GM12878 (cell line): ENCODE measurements at regions not wholly inside any gene's neighbourhood (a gene's known extent, or its start where the extent isn't known, plus 50 kb on each side); places are given as distances from the start of the nearest gene placed in this dataset.

ENCODE experiments used
- ATAC-seq: fragments of 200-7000 bp; cut with Tn5 transposase; 3 replicates; pipeline ENCODE4 v1.9.1; 2020; ENCODE audit warnings: mild to moderate bottlenecking, moderate library complexity
- BruUV-seq: library from RNA; stranded (reverse); fragments of 400-500 nt; replicated peaks from 2 replicates; lab custom pipeline; 2021; lab: Mats Ljungman, UMichigan
- CTCF ChIA-PET: fragments of 300-600 bp; sonication (Branson Sonifier 250); formaldehyde crosslinking; extraction: SDS; loops from one replicate; lab custom pipeline; 2021; ENCODE audit warnings: inconsistent platforms; lab: Yijun Ruan, JAX
- POLR2A ChIA-PET: fragments of 350-600 bp; formaldehyde crosslinking; extraction: SDS; loops from one replicate; lab custom pipeline; 2021; ENCODE audit warnings: inconsistent platforms; lab: Charles Lee
- RAD21 ChIA-PET: fragments of 300-600 bp; sonication (Branson Sonifier 250); formaldehyde crosslinking; loops from one replicate; lab custom pipeline; 2023; ENCODE audit warnings: antibody characterized with exemption; ENCODE audit not compliant: unreplicated experiment; lab: Charles Lee
- SMC1A ChIA-PET: fragments of 300-600 bp; sonication (Branson Sonifier 250); formaldehyde crosslinking; loops from one replicate; lab custom pipeline; 2023; ENCODE audit not compliant: unreplicated experiment, uncharacterized antibody; lab: Charles Lee
- DNase-seq: peaks from one replicate; pipeline ENCODE4 v3.0.0-alpha.2; 2011; ENCODE audit warnings: low read depth, low spot score
- FAIRE-seq: peaks from 3 replicates; lab custom pipeline; 2011; peaks lifted over from hg19 to GRCh38; lab: Jason Lieb, UNC
- H2AFZ ChIP-seq: 2 replicates; pipeline ENCODE4 v1.6.0; 2011; ENCODE audit warnings: low read depth, low read length, control low read depth; ENCODE audit not compliant: control insufficient read depth
- H3K27ac ChIP-seq: 2 replicates; pipeline ENCODE4 v1.5.1; 2011; ENCODE audit warnings: control low read depth; ENCODE audit not compliant: control insufficient read depth, insufficient read depth
- H3K27me3 ChIP-seq, 2 experiments: replicated peaks in 1 of 2; 2 replicates each; pipeline versions ENCODE4 v1.6.0 to v1.6.1; 2011; ENCODE audit warnings: low read length in 1 of 2; ENCODE audit not compliant: control insufficient read depth in 2 of 2, insufficient read depth in 2 of 2
- H3K36me3 ChIP-seq, 2 experiments: 2 replicates each; pipeline ENCODE4 v1.5.1; 2011; ENCODE audit warnings: low read length in 1 of 2; ENCODE audit not compliant: control insufficient read depth in 2 of 2, insufficient read depth in 2 of 2
- H3K4me1 ChIP-seq: 2 replicates; pipeline ENCODE4 v1.6.1; 2011; ENCODE audit warnings: mild to moderate bottlenecking, low read length, moderate library complexity, mixed read lengths; ENCODE audit not compliant: control insufficient read depth, insufficient read depth
- H3K4me2 ChIP-seq: 2 replicates; pipeline ENCODE4 v1.6.0; 2011; ENCODE audit warnings: control low read depth; ENCODE audit not compliant: control insufficient read depth, insufficient read depth
- H3K4me3 ChIP-seq: fragments of 200-600 bp; sonication (generic); 2 replicates; pipeline ENCODE4 v1.5.1; 2016
- H3K79me2 ChIP-seq: 2 replicates; pipeline ENCODE4 v1.6.0; 2011; ENCODE audit warnings: low read length; ENCODE audit not compliant: control insufficient read depth, insufficient read depth
- H3K9ac ChIP-seq: 2 replicates; pipeline ENCODE4 v1.8.0; 2011; ENCODE audit warnings: low read length, control low read depth, mixed read lengths; ENCODE audit not compliant: control insufficient read depth, insufficient read depth
- H3K9me3 ChIP-seq: replicated peaks from 3 replicates; pipeline ENCODE4 v1.5.1; 2011; ENCODE audit warnings: mild to moderate bottlenecking, low read length; ENCODE audit not compliant: control insufficient read depth, insufficient read depth
- H4K20me1 ChIP-seq: 2 replicates; pipeline ENCODE4 v1.6.0; 2011; ENCODE audit not compliant: control insufficient read depth, insufficient read depth
- ATF7 ChIP-seq: fragments of 450-650 bp; IDR thresholded peaks from 2 replicates; pipeline ENCODE4 v1.6.1; 2016; ENCODE audit warnings: low read depth, mild to moderate bottlenecking
- CEBPB ChIP-seq, 2 experiments: fragments of 150-350 bp in 1 of 2; IDR thresholded peaks; 2 replicates each; pipeline ENCODE4 v1.6.1; 2012 to 2014; ENCODE audit warnings: low read depth in 2 of 2, low read length in 2 of 2, borderline replicate concordance in 1 of 2, inconsistent platforms in 1 of 2
- EED ChIP-seq: sonication (generic); IDR thresholded peaks from 2 replicates; pipeline ENCODE4 v1.6.1; 2016; ENCODE audit warnings: antibody characterized with exemption, low read depth
- FOS ChIP-seq: IDR thresholded peaks from 3 replicates; pipeline ENCODE4 v1.6.1; 2011; ENCODE audit warnings: borderline replicate concordance; ENCODE audit not compliant: insufficient read length; ENCODE audit errors: extremely low read depth
- GATAD2B ChIP-seq: fragments of 450-650 bp; conservative IDR thresholded peaks from 2 replicates; pipeline ENCODE4 v1.6.1; 2017; ENCODE audit warnings: low read depth, mild to moderate bottlenecking, moderate library complexity
- NR2C1 ChIP-seq: fragments of 450-650 bp; IDR thresholded peaks from 2 replicates; pipeline ENCODE4 v1.6.1; 2017; ENCODE audit warnings: antibody characterized with exemption, mild to moderate bottlenecking, moderate library complexity
- RELA ChIP-seq: fragments of 450-650 bp; IDR thresholded peaks from 2 replicates; pipeline ENCODE4 v1.8.0; 2014; ENCODE audit warnings: borderline replicate concordance; ENCODE audit not compliant: partially characterized antibody
- RUNX3 ChIP-seq: IDR thresholded peaks from 2 replicates; pipeline ENCODE4 v1.6.1; 2012; ENCODE audit warnings: low read length, inconsistent platforms
- SMAD1 ChIP-seq: fragments of 450-650 bp; IDR thresholded peaks from 2 replicates; pipeline ENCODE4 v1.6.1; 2018; ENCODE audit warnings: mild to moderate bottlenecking, low read depth; ENCODE audit not compliant: partially characterized antibody
- SMAD5 ChIP-seq: IDR thresholded peaks from 2 replicates; pipeline ENCODE4 v1.6.1; 2016; ENCODE audit warnings: antibody characterized with exemption, low read depth
- SP1 ChIP-seq: IDR thresholded peaks from one replicate; pipeline ENCODE4 v1.6.1; 2011; ENCODE audit warnings: low read depth, low read length
- SPI1 ChIP-seq: IDR thresholded peaks from 2 replicates; pipeline ENCODE4 v1.6.1; 2011; ENCODE audit warnings: low read depth, mild to moderate bottlenecking, low read length, moderate library complexity, borderline replicate concordance; ENCODE audit not compliant: insufficient read depth
- TAF1 ChIP-seq: IDR thresholded peaks from 2 replicates; pipeline ENCODE4 v1.6.1; 2011; ENCODE audit warnings: mild to moderate bottlenecking, low read depth, low read length, borderline replicate concordance
- ZNF207 ChIP-seq: fragments of 450-650 bp; IDR thresholded peaks from 2 replicates; pipeline ENCODE4 v1.6.1; 2014; ENCODE audit warnings: antibody characterized with exemption, mild to moderate bottlenecking, borderline replicate concordance
- ZZZ3 ChIP-seq: IDR thresholded peaks from 2 replicates; pipeline ENCODE4 v1.6.1; 2011; ENCODE audit warnings: low read depth; ENCODE audit not compliant: control insufficient read depth, insufficient read length
- WGBS: methylation state at CpG from one replicate; pipeline ENCODE4 v1.1.6; 2016; ENCODE audit warnings: low lambda C conversion rate; ENCODE audit not compliant: insufficient replicate concordance, insufficient coverage; ENCODE audit errors: missing lambda C conversion rate; 5-methylcytosine and 5-hydroxymethylcytosine counted together
- in situ Hi-C: fragments of 300-500 bp; cut with MboI; formaldehyde crosslinking; loops from 9 replicates; pipeline ENCODE4 v1.14.3; 2018; ENCODE audit warnings: mixed read lengths
- intact Hi-C: fragments of 100-400 bp; cut with micrococcal nuclease; formaldehyde crosslinking; loops from one replicate; pipeline ENCODE4 v1.14.2; 2022; ENCODE audit not compliant: unreplicated experiment
- TF ChIP-seq, protein P1 (sequence below): IDR thresholded peaks from 2 replicates; pipeline ENCODE4 v1.6.1; 2012; ENCODE audit warnings: low read depth, low read length, improper control_type of control experiment
- TF ChIP-seq, protein P2 (sequence below): fragments of 450-650 bp; IDR thresholded peaks from 2 replicates; pipeline ENCODE4 v1.6.1; 2017; ENCODE audit warnings: mild to moderate bottlenecking, low read depth, inconsistent platforms; ENCODE audit not compliant: poor library complexity, severe bottlenecking
- TF ChIP-seq, protein P3 (sequence below): fragments of 150-350 bp; IDR thresholded peaks from 2 replicates; pipeline ENCODE4 v1.6.1; 2016; ENCODE audit warnings: low read depth, low read length

DNA sequence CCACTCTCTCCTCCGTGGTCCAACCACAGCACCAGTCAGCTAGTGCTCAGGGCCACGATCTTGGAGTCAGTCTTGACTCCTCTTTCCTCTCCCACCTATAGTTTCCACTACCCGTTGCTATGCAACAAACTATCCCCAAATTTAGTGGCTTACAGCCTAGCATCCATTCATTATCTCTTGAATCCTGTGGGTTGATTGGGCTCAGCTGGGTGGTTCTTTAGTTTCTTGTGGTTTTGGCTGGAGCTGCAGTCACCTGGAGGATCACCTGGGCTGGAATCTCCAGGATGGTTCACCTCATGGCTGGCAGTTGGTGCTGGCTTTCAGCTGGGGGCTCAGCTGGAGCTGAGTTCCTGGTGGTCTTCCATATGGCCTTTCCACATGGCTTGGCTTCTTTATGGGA is 149.9 kb downstream of the ASB1 start:
- no peak for FAIRE-seq
- BruUV-seq = no TSS peak

More for the DNA sequence above, 149.9 kb downstream of the ASB1 start:
- SMC1A ChIA-PET = no interaction called here
- CTCF ChIA-PET = no interaction called here
- intact Hi-C loops = no loop called here
- Histone ChIP-seq H3K9ac (no peak overlapping the region), H3K36me3 (no peaks in the 10 kb centered on the region), H3K4me2 (no peak overlapping the region), H3K4me1 (no peaks in the 10 kb centered on the region), H3K79me2 (no peaks in the 10 kb centered on the region), H3K27me3 (no peaks in the 10 kb centered on the region; a peak in 1 of 4 replicates), H3K27ac (no peak overlapping the region), H3K9me3 (no peaks in the 10 kb centered on the region), H3K4me3 (no peak overlapping the region), H2AFZ (no peak overlapping the region), H4K20me1 (no peaks in the 10 kb centered on the region)
- ATAC-seq = no peak
- TF ChIP-seq, protein P1, sequence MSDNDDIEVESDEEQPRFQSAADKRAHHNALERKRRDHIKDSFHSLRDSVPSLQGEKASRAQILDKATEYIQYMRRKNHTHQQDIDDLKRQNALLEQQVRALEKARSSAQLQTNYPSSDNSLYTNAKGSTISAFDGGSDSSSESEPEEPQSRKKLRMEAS = no peak
- no peak for TF ChIP-seq SP1
- no peak for TF ChIP-seq CEBPB (IDR thresholded peaks at IDR 0.05; ENCODE audit: borderline replicate concordance in 1 of 2, low read depth in 2 of 2, low read length in 2 of 2)
- TF ChIP-seq SMAD1 = no peak
- no peak for TF ChIP-seq TAF1
- no peak for TF ChIP-seq ZNF207
- no peak for TF ChIP-seq EED
- no peak for TF ChIP-seq RELA
- no peak for TF ChIP-seq SPI1
- no peak for TF ChIP-seq RUNX3
- TF ChIP-seq GATAD2B = no peak
- TF ChIP-seq, protein P2, sequence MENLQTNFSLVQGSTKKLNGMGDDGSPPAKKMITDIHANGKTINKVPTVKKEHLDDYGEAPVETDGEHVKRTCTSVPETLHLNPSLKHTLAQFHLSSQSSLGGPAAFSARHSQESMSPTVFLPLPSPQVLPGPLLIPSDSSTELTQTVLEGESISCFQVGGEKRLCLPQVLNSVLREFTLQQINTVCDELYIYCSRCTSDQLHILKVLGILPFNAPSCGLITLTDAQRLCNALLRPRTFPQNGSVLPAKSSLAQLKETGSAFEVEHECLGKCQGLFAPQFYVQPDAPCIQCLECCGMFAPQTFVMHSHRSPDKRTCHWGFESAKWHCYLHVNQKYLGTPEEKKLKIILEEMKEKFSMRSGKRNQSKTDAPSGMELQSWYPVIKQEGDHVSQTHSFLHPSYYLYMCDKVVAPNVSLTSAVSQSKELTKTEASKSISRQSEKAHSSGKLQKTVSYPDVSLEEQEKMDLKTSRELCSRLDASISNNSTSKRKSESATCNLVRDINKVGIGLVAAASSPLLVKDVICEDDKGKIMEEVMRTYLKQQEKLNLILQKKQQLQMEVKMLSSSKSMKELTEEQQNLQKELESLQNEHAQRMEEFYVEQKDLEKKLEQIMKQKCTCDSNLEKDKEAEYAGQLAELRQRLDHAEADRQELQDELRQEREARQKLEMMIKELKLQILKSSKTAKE = no peak
- no peak for TF ChIP-seq FOS
- TF ChIP-seq SMAD5 = no peak
- TF ChIP-seq ZZZ3 = no peak
- TF ChIP-seq, protein P3, sequence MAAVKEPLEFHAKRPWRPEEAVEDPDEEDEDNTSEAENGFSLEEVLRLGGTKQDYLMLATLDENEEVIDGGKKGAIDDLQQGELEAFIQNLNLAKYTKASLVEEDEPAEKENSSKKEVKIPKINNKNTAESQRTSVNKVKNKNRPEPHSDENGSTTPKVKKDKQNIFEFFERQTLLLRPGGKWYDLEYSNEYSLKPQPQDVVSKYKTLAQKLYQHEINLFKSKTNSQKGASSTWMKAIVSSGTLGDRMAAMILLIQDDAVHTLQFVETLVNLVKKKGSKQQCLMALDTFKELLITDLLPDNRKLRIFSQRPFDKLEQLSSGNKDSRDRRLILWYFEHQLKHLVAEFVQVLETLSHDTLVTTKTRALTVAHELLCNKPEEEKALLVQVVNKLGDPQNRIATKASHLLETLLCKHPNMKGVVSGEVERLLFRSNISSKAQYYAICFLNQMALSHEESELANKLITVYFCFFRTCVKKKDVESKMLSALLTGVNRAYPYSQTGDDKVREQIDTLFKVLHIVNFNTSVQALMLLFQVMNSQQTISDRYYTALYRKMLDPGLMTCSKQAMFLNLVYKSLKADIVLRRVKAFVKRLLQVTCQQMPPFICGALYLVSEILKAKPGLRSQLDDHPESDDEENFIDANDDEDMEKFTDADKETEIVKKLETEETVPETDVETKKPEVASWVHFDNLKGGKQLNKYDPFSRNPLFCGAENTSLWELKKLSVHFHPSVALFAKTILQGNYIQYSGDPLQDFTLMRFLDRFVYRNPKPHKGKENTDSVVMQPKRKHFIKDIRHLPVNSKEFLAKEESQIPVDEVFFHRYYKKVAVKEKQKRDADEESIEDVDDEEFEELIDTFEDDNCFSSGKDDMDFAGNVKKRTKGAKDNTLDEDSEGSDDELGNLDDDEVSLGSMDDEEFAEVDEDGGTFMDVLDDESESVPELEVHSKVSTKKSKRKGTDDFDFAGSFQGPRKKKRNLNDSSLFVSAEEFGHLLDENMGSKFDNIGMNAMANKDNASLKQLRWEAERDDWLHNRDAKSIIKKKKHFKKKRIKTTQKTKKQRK = no peak
- TF ChIP-seq ATF7 = no peak
- TF ChIP-seq NR2C1 = no peak
- WGBS = 0% methylated on average over 3 of the region's 3 CpGs
- RAD21 ChIA-PET = no interaction called here
- POLR2A ChIA-PET = no interaction called here
- no peak for DNase-seq
- in situ Hi-C loops = no loop called here
